HepG2 (cell line): ENCODE measurements at regions not wholly inside any gene's neighbourhood (a gene's known extent, or its start where the extent isn't known, plus 50 kb on each side); places are given as distances from the start of the nearest gene placed in this dataset.

Experiments used
- ATAC-seq: fragments of 200-7000 bp; cut with Tn5 transposase; 3 replicates; pipeline ENCODE4 v1.9.1; 2020; ENCODE audit warnings: mild to moderate bottlenecking, moderate library complexity
- BruUV-seq: library from RNA; stranded (reverse); fragments of 400-500 nt; replicated peaks from 2 replicates; lab custom pipeline; 2021; lab: Mats Ljungman, UMichigan
- CTCF ChIA-PET: fragments of 300-600 bp; formaldehyde crosslinking; extraction: SDS; loops from one replicate; lab custom pipeline; 2021; ENCODE audit warnings: low total read pairs, inconsistent platforms, low intra/inter-chr PET ratio; lab: Yijun Ruan, JAX
- POLR2A ChIA-PET: fragments of 350-600 bp; sonication (Branson Sonifier 250); formaldehyde crosslinking; loops from one replicate; lab custom pipeline; 2020; ENCODE audit warnings: antibody characterized with exemption, inconsistent platforms; lab: Yijun Ruan, JAX
- DNase-seq: peaks from one replicate; pipeline ENCODE4 v3.0.0-alpha.2; 2015; ENCODE audit warnings: low spot score
- FAIRE-seq: peaks from 3 replicates; lab custom pipeline; 2011; peaks lifted over from hg19 to GRCh38; lab: Jason Lieb, UNC
- H2AFZ ChIP-seq: one replicate; pipeline ENCODE4 v1.6.1; 2011; ENCODE audit warnings: low read length, inconsistent platforms
- H3K27ac ChIP-seq: fragments of 300-600 bp; 3 replicates; pipeline ENCODE4 v1.8.0; 2011; ENCODE audit warnings: mixed run types, mild to moderate bottlenecking, mixed read lengths, low read length, inconsistent platforms; ENCODE audit not compliant: insufficient read depth; ENCODE audit errors: extremely low read length
- H3K27me3 ChIP-seq, 2 experiments: fragments of 200-600 bp in 1 of 2; 2 replicates in 1 of 2; 3 replicates in 1 of 2; pipeline versions ENCODE4 v1.6.0 to v1.8.0; 2011; ENCODE audit warnings: low read length in 2 of 2, mild to moderate bottlenecking in 2 of 2, moderate library complexity in 2 of 2, inconsistent platforms in 1 of 2; ENCODE audit not compliant: insufficient read depth in 2 of 2, control insufficient read depth in 1 of 2
- H3K36me3 ChIP-seq, 2 experiments: fragments of 200-600 bp in 1 of 2; replicated peaks in 1 of 2; 2 replicates in 1 of 2; 3 replicates in 1 of 2; pipeline versions ENCODE4 v1.5.1 to v1.8.0; 2011; ENCODE audit warnings: low read length in 2 of 2, inconsistent platforms in 1 of 2; ENCODE audit not compliant: insufficient read depth in 2 of 2, control insufficient read depth in 1 of 2
- H3K4me1 ChIP-seq: 2 replicates; pipeline ENCODE4 v1.5.1; 2012; ENCODE audit warnings: low read length, inconsistent platforms; ENCODE audit not compliant: insufficient read depth
- H3K4me2 ChIP-seq: 2 replicates; pipeline ENCODE4 v1.6.0; 2011; ENCODE audit warnings: low read depth, low read length, inconsistent platforms
- H3K4me3 ChIP-seq, 3 experiments: fragments of 200-600 bp in 1 of 3; sonication (generic), shearing (Covaris generic) in 1 of 3; replicated peaks in 1 of 3; 2 replicates each; pipeline ENCODE4 v1.5.1; 2011 to 2016; ENCODE audit warnings: low read length in 3 of 3, inconsistent platforms in 2 of 3, low read depth in 2 of 3, mild to moderate bottlenecking in 2 of 3, control low read depth in 1 of 3, mixed read lengths in 1 of 3; ENCODE audit not compliant: insufficient read depth in 1 of 3
- H3K79me2 ChIP-seq: one replicate; pipeline ENCODE4 v1.6.1; 2011; ENCODE audit warnings: low read length, inconsistent platforms; ENCODE audit not compliant: insufficient read depth
- H3K9ac ChIP-seq: 2 replicates; pipeline ENCODE4 v1.6.0; 2011; ENCODE audit warnings: mild to moderate bottlenecking, low read depth, low read length, inconsistent platforms; ENCODE audit not compliant: insufficient read depth
- H3K9me3 ChIP-seq: 2 replicates; pipeline ENCODE4 v1.5.1; 2012; ENCODE audit warnings: mild to moderate bottlenecking, low read length
- H4K20me1 ChIP-seq: 2 replicates; pipeline ENCODE4 v1.6.0; 2011; ENCODE audit warnings: inconsistent platforms, mild to moderate bottlenecking, low read length, moderate library complexity; ENCODE audit not compliant: insufficient read depth
- BCL6 ChIP-seq: IDR thresholded peaks from 2 replicates; pipeline ENCODE4 v1.6.1; 2016; ENCODE audit warnings: missing genetic modification reagents, missing compliant biosample characterization
- GABPB1 ChIP-seq: IDR thresholded peaks from 2 replicates; pipeline ENCODE4 v1.6.1; 2016; ENCODE audit warnings: mild to moderate bottlenecking, missing genetic modification reagents, moderate library complexity, missing compliant biosample characterization
- HMG20A ChIP-seq: IDR thresholded peaks from 2 replicates; pipeline ENCODE4 v1.6.1; 2016; ENCODE audit warnings: borderline replicate concordance
- NFYB ChIP-seq: sonication (generic); formaldehyde crosslinking; IDR thresholded peaks from 2 replicates; pipeline ENCODE4 v1.4.0; 2020; ENCODE audit warnings: missing genetic modification reagents
- NR2F6 ChIP-seq, 2 experiments: IDR thresholded peaks; 2 replicates each; pipeline ENCODE4 v1.6.1; 2016; ENCODE audit warnings: antibody characterized with exemption in 1 of 2, mild to moderate bottlenecking in 1 of 2
- SETDB1 ChIP-seq: sonication (generic); formaldehyde crosslinking; IDR thresholded peaks from 2 replicates; pipeline ENCODE4 v1.5.1; 2020; ENCODE audit warnings: missing genetic modification reagents, mild to moderate bottlenecking, borderline replicate concordance
- SP140L ChIP-seq: sonication (generic); formaldehyde crosslinking; IDR thresholded peaks from 2 replicates; pipeline ENCODE4 v1.4.0; 2020; ENCODE audit warnings: missing genetic modification reagents, borderline replicate concordance
- SRF ChIP-seq: IDR thresholded peaks from 2 replicates; pipeline ENCODE4 v1.6.1; 2011; ENCODE audit warnings: mild to moderate bottlenecking, low read depth, low read length, moderate library complexity
- TCF7 ChIP-seq: sonication (generic); IDR thresholded peaks from 2 replicates; pipeline ENCODE4 v1.6.1; 2016; ENCODE audit warnings: antibody characterized with exemption, low read depth
- TFAP4 ChIP-seq: sonication (generic); IDR thresholded peaks from 2 replicates; pipeline ENCODE4 v1.6.1; 2016; ENCODE audit warnings: low read depth, borderline replicate concordance
- XBP1 ChIP-seq: sonication (generic); formaldehyde crosslinking; IDR thresholded peaks from 2 replicates; pipeline ENCODE4 v1.5.0; 2020; ENCODE audit warnings: missing genetic modification reagents
- ZNF3 ChIP-seq: IDR thresholded peaks from 2 replicates; pipeline ENCODE4 v1.7.0; 2017; ENCODE audit warnings: inconsistent platforms
- ZNF431 ChIP-seq: sonication (generic); formaldehyde crosslinking; IDR thresholded peaks from 2 replicates; pipeline ENCODE4 v1.9.0; 2022; ENCODE audit warnings: missing genetic modification reagents, low read depth, mild to moderate bottlenecking, borderline replicate concordance
- ZNF530 ChIP-seq: sonication (generic); formaldehyde crosslinking; IDR thresholded peaks from 2 replicates; pipeline ENCODE4 v1.5.0; 2020; ENCODE audit warnings: low read depth, mild to moderate bottlenecking, missing genetic modification reagents
- ZNF546 ChIP-seq: sonication (generic); formaldehyde crosslinking; conservative IDR thresholded peaks from 2 replicates; pipeline ENCODE4 v1.8.1; 2023; ENCODE audit warnings: mild to moderate bottlenecking, missing genetic modification reagents
- ZNF550 ChIP-seq: sonication (generic); formaldehyde crosslinking; IDR thresholded peaks from 2 replicates; pipeline ENCODE4 v1.4.0; 2020; ENCODE audit warnings: mild to moderate bottlenecking, missing genetic modification reagents, borderline replicate concordance
- ZNF777 ChIP-seq: sonication (generic); formaldehyde crosslinking; IDR thresholded peaks from 2 replicates; pipeline ENCODE4 v1.4.0; 2020; ENCODE audit warnings: missing genetic modification reagents
- WGBS: methylation state at CpG from one replicate; pipeline ENCODE4 v1.1.6; 2017; ENCODE audit warnings: low lambda C conversion rate; 5-methylcytosine and 5-hydroxymethylcytosine counted together
- in situ Hi-C: cut with HindIII; loops from 2 replicates; pipeline ENCODE4 v1.10.0; 2017; ENCODE audit warnings: low pct_unique_long_range_greater_than_20kb; ENCODE audit not compliant: extremely low pct_ligation_motif_present
- intact Hi-C: fragments of 100-400 bp; cut with micrococcal nuclease; formaldehyde crosslinking; loops from one replicate; pipeline ENCODE4 v1.10.0; 2022; ENCODE audit not compliant: unreplicated experiment

DNA sequence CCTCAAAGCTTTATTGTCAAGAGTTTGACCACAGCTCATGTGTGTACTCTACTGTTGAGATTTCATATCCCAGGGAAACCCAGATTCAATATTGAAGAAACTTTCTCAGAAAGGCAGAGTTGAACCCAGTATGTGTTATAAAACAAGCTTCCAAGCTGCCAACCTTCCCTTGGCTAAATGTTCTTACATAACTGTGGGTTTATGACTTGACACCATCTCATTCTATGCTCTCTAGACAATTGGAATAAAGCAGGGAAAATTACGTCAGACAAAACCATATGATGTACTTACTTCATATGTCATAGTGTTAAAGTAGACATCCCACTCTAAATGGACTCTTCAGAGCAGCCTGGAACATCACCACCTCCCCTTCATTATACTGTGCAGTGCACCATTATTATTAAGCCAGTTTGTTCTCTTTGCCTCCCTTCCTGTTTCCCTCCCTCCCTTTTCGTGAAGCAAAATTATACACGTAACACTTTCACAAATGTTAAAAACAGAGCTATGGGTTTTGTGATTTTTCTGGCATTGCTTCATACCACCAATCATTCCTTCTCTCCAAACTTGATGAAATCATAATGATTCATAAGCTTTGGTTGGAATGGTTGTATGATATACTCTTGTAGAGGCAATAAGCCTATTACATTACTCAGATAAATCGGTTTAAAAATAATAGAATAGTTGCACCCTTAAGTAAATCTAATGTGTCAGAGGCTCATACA lies 507.2 kb downstream of the LTN1 start:
- ChIA-PET POLR2A (no interaction called here), CTCF (no interaction called here)
- no peak overlapping the region for H3K4me3 ChIP-seq
- no peaks in the 10 kb centered on the region for H3K79me2 ChIP-seq
- no peaks in the 10 kb centered on the region for H3K36me3 ChIP-seq
- no peak for FAIRE-seq
- no peak overlapping the region for H3K27ac ChIP-seq
- peaks cover 31% of the 10 kb centered on the region for H3K9me3 ChIP-seq
- H2AFZ ChIP-seq = no peak overlapping the region
- H3K9ac ChIP-seq = no peak overlapping the region
- TF ChIP-seq XBP1 (CRISPR knock-in tag) = no peak
- TF ChIP-seq ZNF3 (CRISPR knock-in tag) = no peak
- TF ChIP-seq GABPB1 (CRISPR knock-in tag) = no peak
- TF ChIP-seq SETDB1 (CRISPR knock-in tag) = no peak
- TF ChIP-seq ZNF530 (CRISPR knock-in tag) = no peak
- no peak for TF ChIP-seq ZNF550 (CRISPR knock-in tag)
- no peak for TF ChIP-seq NR2F6 (IDR thresholded peaks at IDR 0.05)
- no peak for TF ChIP-seq NR2F6 (CRISPR knock-in tag; IDR thresholded peaks at IDR 0.05)
- in situ Hi-C loops = no loop called here
- intact Hi-C loops = no loop called here
- BruUV-seq = no TSS peak
- no peaks in the 10 kb centered on the region for H3K27me3 ChIP-seq
- no peaks in the 10 kb centered on the region for H3K4me1 ChIP-seq
- 3% methylated on average over 4 of the region's 4 CpGs for WGBS
- no peak for ATAC-seq
- H4K20me1 ChIP-seq = no peaks in the 10 kb centered on the region
- no peak for DNase-seq
- no peak overlapping the region for H3K4me2 ChIP-seq

DNA sequence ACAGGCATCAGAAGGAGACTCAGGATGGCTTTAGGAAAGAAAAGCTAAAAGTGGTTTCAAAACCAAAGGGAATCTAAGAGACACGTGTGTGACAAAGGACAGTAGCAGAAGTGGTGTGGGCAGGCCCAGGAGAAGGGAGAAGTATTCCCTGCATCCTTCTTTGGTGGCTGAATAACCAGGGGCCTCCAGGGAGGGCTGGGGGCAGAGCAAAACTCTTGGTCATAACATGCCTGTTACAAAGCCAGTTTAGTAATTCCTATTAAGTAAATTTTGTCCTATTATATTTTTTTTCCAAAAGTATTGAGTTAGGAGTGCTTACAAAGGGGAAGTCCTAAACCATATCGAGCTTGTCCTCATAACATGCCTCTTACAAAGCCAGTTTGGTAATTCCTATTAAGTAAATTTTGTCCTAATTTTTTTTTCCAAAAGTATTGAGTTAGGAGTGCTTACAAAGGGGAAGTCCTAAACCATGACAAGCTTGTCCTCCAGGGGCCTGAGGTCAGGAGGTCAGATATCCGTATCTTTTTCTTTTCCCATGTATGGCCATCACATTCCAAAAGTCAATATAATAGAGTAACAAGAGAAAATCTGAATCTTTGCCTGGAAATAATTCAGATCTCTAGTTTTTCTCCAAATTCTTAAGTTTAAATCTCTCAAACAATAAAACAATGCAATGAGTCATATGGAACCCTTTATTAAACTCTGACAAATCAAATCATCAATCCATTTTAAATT lies 509.2 kb downstream of the LTN1 start:
- DNase-seq (no peak), ATAC-seq (no peak), FAIRE-seq (no peak)
- H3K36me3 ChIP-seq = no peaks in the 10 kb centered on the region
- no TSS peak for BruUV-seq
- ChIA-PET CTCF (no interaction called here), POLR2A (no interaction called here)
- H3K4me3 ChIP-seq = no peak overlapping the region
- peaks cover 48% of the 10 kb centered on the region for H3K9me3 ChIP-seq
- H4K20me1 ChIP-seq = no peaks in the 10 kb centered on the region
- H3K27me3 ChIP-seq = no peaks in the 10 kb centered on the region
- H3K27ac ChIP-seq = no peak overlapping the region
- in situ Hi-C loops = no loop called here
- no peaks in the 10 kb centered on the region for H3K4me1 ChIP-seq
- intact Hi-C loops = no loop called here
- no peak overlapping the region for H2AFZ ChIP-seq
- WGBS = 5% methylated on average over 3 of the region's 3 CpGs
- no peak overlapping the region for H3K4me2 ChIP-seq
- no peak overlapping the region for H3K9ac ChIP-seq
- H3K79me2 ChIP-seq = no peaks in the 10 kb centered on the region
- TF ChIP-seq TFAP4 (no peak), TCF7 (no peak), NFYB (CRISPR knock-in tag) (no peak), SP140L (CRISPR knock-in tag) (no peak), HMG20A (no peak), ZNF431 (no peak), BCL6 (no peak), ZNF777 (CRISPR knock-in tag) (no peak), ZNF546 (CRISPR knock-in tag) (no peak), SRF (no peak)
